ENCODE measurements at regions not wholly inside any gene's neighbourhood (a gene's known extent, or its start where the extent isn't known, plus 50 kb on each side); places are given as distances from the start of the nearest gene placed in this dataset.

GRCh38 chr18:68525091-68525490, 189.8 kb downstream of the TMX3 start:
- DNase-seq (ENCODE audit: low read depth): no peak

- DNase-seq (ENCODE audit: low read depth): peak; percentile 3
Observed at GRCh38 chr18:68520406-68521075, 194.4 kb downstream of the TMX3 start.

- DNase-seq (ENCODE audit: low read depth): no peak
Observed at GRCh38 chr18:68519336-68519735, 195.6 kb downstream of the TMX3 start.

DNA sequence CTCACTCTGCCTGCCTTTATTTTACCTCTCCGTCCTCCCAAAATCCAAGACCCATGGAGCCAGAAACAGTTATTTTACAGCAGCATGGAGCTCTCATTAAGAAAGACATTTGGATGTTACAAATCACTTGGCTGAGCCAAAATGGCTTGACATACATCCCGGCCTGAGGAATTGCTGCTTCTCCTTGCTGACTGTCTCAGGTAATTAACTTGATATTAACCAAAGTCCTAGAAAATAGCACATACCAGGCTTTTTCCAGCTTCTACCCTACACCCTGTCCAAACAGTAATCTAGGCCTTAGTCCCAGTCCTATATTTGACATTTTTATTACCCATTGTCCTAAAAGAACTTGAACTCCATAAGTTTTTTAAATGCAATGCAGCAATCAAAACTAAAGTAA, 205.0 kb downstream of the TMX3 start:
- DNase-seq (ENCODE audit: low read depth): no peak

DNA sequence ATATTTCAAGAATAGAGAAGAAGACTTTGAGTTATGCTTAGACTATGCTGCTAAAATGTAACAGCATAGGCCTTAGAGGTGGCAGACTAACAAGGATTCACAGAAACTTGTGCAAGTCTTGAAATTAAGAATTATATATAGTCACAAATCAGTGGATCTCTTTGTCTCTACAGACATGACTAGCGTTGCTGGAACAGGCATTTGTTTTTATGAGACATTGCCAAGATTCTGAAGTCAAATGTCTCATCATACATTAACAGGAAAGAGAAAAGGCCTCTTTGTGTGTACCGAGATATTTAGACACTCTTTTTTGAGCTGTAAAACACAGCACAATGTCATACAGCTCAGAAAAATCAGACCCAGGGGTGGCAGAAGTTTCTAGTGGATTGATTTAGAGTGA, 207.1 kb downstream of the TMX3 start:
- DNase-seq (ENCODE audit: low read depth): peak; percentile 8

GRCh38 chr18:68505178-68505574, 209.7 kb downstream of the TMX3 start:
- no peak for DNase-seq (ENCODE audit: low read depth)

GRCh38 chr18:68504441-68505177, 210.3 kb downstream of the TMX3 start:
- DNase-seq (ENCODE audit: low read depth): no peak

GRCh38 chr18:68500556-68500955, 214.4 kb downstream of the TMX3 start:
- DNase-seq (ENCODE audit: low read depth): no peak

DNA sequence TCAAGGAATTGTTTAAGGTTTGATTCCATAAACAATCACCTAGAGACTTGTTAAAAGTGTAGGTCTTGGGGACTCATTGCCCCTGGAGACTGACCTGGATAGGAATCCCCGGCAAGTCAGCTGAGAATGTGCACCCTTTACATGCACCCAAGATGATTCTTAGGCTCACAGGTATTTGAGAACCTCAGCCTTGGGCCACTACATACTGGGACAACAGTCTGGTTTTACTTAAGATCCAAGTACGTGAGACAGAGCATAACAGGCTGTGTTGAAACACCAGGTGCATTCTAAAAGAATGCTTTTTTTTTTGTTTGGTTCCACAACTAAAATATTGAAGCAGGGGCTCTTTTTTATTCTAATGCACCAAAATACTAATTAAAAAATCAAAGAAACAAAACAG, 215.8 kb downstream of the TMX3 start:
- no peak for DNase-seq (ENCODE audit: low read depth)

DNA sequence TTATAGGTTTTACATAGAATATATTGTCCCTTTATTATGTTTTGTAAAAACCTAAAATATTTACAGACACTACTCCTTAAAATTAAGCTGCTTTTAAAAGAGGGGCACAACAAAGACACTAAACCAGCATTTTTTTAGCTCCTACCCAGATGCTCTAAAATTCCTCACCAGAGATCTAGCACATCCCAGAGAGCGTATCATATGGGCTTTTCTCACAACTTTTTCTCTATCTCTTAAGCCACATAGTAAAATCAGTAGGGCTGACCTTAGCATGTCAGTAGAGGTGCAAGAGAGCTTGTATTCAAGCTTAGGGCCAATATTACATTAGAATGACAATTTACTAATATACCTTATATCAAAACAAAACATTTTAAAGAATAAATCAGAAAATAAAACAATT, 216.3 kb downstream of the TMX3 start:
- no peak for DNase-seq (ENCODE audit: low read depth)

GRCh38 chr18:68498185-68498584, 216.7 kb downstream of the TMX3 start:
- no peak for DNase-seq (ENCODE audit: low read depth)

- peak; percentile 71 for DNase-seq (ENCODE audit: low read depth)
Observed at GRCh38 chr18:68494802-68495581, 219.9 kb downstream of the TMX3 start.

- no peak for DNase-seq (ENCODE audit: low read depth)
Observed at GRCh38 chr18:68489013-68489792, 225.7 kb downstream of the TMX3 start.

GRCh38 chr18:68484241-68484640, 230.7 kb downstream of the TMX3 start:
- peak; percentile 15 for DNase-seq (ENCODE audit: low read depth)

- no peak for DNase-seq (ENCODE audit: low read depth)
Observed at GRCh38 chr18:68482815-68483214, 232.1 kb downstream of the TMX3 start.

GRCh38 chr18:68480196-68480595, 234.7 kb downstream of the TMX3 start:
- DNase-seq (ENCODE audit: low read depth): no peak

DNA sequence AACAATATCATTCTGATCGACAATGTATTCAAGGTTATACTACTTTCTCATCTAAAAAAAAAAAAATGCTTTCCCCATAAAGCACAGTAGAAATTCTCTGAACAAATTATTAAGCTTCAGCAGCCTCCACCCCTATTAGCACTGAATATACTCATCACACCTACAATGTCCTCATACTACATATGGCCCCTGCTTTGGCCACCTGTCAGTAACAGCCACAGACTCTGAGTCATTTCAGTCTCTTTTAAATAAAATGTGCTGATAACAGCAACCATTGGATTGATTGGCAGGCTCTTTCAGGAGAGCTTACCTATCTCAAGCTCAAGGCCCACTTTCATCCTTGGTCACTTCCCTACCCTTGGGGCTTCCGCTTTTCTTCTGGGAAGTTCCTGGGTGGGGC, 236.7 kb downstream of the TMX3 start:
- no peak for DNase-seq (ENCODE audit: low read depth)

DNA sequence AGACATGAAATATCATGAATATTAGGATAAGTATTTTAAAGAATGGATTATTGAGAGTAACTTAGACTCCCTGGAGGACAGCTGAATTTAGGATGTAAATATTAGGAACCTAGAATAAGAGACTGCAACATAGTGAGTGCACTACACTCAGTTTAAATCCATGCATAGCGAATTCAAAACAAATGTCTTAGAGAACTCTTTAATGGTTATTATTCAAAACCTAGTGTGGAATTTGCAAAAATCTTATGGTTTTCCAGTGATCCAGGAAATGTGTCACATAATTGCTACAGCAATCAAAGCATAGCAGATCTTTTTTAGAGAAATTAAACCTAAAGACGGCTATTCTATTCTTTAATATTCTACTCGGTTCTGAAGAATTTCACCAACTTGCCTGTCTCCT, 239.0 kb downstream of the TMX3 start:
- DNase-seq (ENCODE audit: low read depth): no peak

GRCh38 chr18:68472701-68473295, 242.1 kb downstream of the TMX3 start:
- no peak for DNase-seq (ENCODE audit: low read depth)

GRCh38 chr18:68469049-68469625, 245.8 kb downstream of the TMX3 start:
- no peak for DNase-seq (ENCODE audit: low read depth)

DNA sequence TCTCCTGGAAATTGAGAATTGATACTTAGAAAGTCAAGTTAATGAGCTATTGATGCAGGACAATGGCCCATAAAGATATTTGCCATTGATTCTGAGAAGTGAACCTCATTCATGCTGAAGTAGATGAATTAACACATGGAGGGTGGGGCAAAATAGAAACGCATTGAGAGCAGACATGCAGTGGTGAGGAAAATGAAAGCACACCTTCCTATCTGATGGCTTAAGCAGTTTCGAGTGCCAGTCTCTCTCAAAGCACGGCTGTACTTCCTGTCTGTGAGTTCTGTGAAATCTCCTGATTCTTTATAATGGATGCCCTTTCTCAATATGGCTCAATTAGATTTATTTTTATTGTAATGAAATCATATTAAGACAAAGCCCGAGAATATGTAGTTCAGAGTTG, 247.0 kb downstream of the TMX3 start:
- DNase-seq (ENCODE audit: low read depth): peak; percentile 26

All from RPMI7951 (cell line).